Activated CD4-positive, alpha-beta memory T cell treated with anti-CD3 and anti-CD28 coated beads, Interleukin-2, amount 10 ng/mL, durations not matched to agents 7 days and 5 days (primary cell): ENCODE measurements at regions not wholly inside any gene's neighbourhood (a gene's known extent, or its start where the extent isn't known, plus 50 kb on each side); places are given as distances from the start of the nearest gene placed in this dataset.

Experiments used
- CTCF ChIA-PET: fragments of 350-600 bp; sonication (Branson Sonifier 250); formaldehyde crosslinking; loops from one replicate; lab custom pipeline; 2021; ENCODE audit warnings: antibody characterized with exemption, inconsistent platforms; lab: Charles Lee
- POLR2A ChIA-PET: fragments of 350-600 bp; sonication (Branson Sonifier 250); formaldehyde crosslinking; loops from one replicate; lab custom pipeline; 2021; ENCODE audit warnings: antibody characterized with exemption; lab: Charles Lee
- DNase-seq: peaks from one replicate; pipeline ENCODE4 v3.0.0-alpha.2; 2020
- H3K27ac Mint-ChIP-seq: one replicate; pipeline ENCODE4 v1.8.0; 2021; ENCODE audit warnings: mild to moderate bottlenecking, mixed read lengths
- H3K27me3 Mint-ChIP-seq: one replicate; pipeline ENCODE4 v1.8.0; 2021; ENCODE audit warnings: mixed read lengths
- H3K36me3 Mint-ChIP-seq: one replicate; pipeline ENCODE4 v1.8.0; 2021; ENCODE audit warnings: low read depth, mixed read lengths
- H3K4me1 Mint-ChIP-seq: one replicate; pipeline ENCODE4 v1.8.0; 2021; ENCODE audit warnings: mixed read lengths
- H3K4me3 Mint-ChIP-seq: one replicate; pipeline ENCODE4 v1.8.0; 2021; ENCODE audit warnings: mild to moderate bottlenecking, mixed read lengths
- H3K9me3 Mint-ChIP-seq: one replicate; pipeline ENCODE4 v1.8.0; 2021; ENCODE audit warnings: mixed read lengths

DNA sequence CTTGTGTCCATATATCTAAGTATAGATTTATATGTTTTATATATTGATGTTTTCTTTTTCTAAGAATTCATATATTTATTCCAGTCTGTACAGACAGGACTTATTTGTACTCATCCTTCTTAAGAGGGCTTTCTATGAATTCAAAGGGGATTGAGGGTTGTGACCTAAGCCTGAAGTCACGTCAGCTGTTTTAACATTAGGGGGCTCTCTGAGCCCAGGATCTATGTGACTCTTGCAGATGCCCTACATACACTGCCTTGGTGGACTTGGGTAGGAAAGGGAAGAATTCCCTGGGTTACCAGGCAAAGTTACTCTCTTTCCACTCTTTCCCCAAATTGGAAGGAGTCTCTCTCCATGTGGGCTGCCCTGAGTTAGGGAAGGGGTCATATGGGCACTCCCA lies 283.8 kb upstream of the DAB1 start:
- ChIA-PET POLR2A (no interaction called here), CTCF (no interaction called here)
- H3K4me3 Mint-ChIP-seq, result no peak overlapping the region
- no peaks in the 10 kb centered on the region for H3K9me3 Mint-ChIP-seq
- no peaks in the 10 kb centered on the region for H3K36me3 Mint-ChIP-seq
- H3K4me1 Mint-ChIP-seq, result no peaks in the 10 kb centered on the region
- no peak overlapping the region for H3K27ac Mint-ChIP-seq
- no peaks in the 10 kb centered on the region for H3K27me3 Mint-ChIP-seq
- DNase-seq, result no peak

GRCh38 chr1:57704811-57705210 lies 281.0 kb upstream of the DAB1 start:
- CTCF ChIA-PET, result no interaction called here
- no peaks in the 10 kb centered on the region for H3K27me3 Mint-ChIP-seq
- no peaks in the 10 kb centered on the region for H3K9me3 Mint-ChIP-seq
- no peak overlapping the region for H3K4me3 Mint-ChIP-seq
- no peak for DNase-seq
- H3K27ac Mint-ChIP-seq, result no peak overlapping the region
- POLR2A ChIA-PET, result no interaction called here
- H3K4me1 Mint-ChIP-seq, result no peaks in the 10 kb centered on the region
- H3K36me3 Mint-ChIP-seq, result no peaks in the 10 kb centered on the region

GRCh38 chr1:57704231-57704630 lies 280.4 kb upstream of the DAB1 start:
- no peak for DNase-seq
- Mint-ChIP-seq H3K27me3 (no peaks in the 10 kb centered on the region), H3K9me3 (no peaks in the 10 kb centered on the region), H3K36me3 (no peaks in the 10 kb centered on the region), H3K4me3 (no peak overlapping the region), H3K4me1 (no peaks in the 10 kb centered on the region), H3K27ac (no peak overlapping the region)
- ChIA-PET CTCF (no interaction called here), POLR2A (no interaction called here)

DNA sequence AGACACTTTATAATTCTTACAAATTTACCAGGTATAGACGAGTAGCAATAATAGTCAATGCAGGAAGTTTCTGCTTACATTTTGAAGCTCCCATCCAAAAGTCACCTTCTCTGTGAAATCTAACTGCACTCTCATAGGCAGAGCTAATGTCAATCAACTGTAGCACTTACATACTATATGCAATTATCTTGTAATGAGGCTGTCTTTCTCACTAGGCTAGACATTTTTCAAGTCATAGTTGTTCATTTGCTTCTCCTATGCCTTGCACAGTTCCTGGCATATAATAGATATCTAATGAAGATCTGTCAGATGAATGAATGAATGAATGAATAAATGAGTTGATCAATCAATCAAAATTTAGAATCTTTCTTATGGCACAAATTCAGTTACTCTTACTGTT lies 273.0 kb upstream of the DAB1 start:
- CTCF ChIA-PET, result no interaction called here
- H3K27ac Mint-ChIP-seq, result no peak overlapping the region
- no peaks in the 10 kb centered on the region for H3K4me1 Mint-ChIP-seq
- peaks cover 9% of the 10 kb centered on the region for H3K9me3 Mint-ChIP-seq
- no peaks in the 10 kb centered on the region for H3K27me3 Mint-ChIP-seq
- POLR2A ChIA-PET, result no interaction called here
- H3K4me3 Mint-ChIP-seq, result no peak overlapping the region
- H3K36me3 Mint-ChIP-seq, result no peaks in the 10 kb centered on the region
- DNase-seq, result no peak

GRCh38 chr1:57696043-57696442 lies 272.2 kb upstream of the DAB1 start:
- CTCF ChIA-PET, result no interaction called here
- no peak for DNase-seq
- POLR2A ChIA-PET, result no interaction called here
- Mint-ChIP-seq H3K4me1 (no peaks in the 10 kb centered on the region), H3K36me3 (no peaks in the 10 kb centered on the region), H3K27me3 (no peaks in the 10 kb centered on the region), H3K27ac (no peak overlapping the region), H3K9me3 (peaks cover 9% of the 10 kb centered on the region), H3K4me3 (no peak overlapping the region)

DNA sequence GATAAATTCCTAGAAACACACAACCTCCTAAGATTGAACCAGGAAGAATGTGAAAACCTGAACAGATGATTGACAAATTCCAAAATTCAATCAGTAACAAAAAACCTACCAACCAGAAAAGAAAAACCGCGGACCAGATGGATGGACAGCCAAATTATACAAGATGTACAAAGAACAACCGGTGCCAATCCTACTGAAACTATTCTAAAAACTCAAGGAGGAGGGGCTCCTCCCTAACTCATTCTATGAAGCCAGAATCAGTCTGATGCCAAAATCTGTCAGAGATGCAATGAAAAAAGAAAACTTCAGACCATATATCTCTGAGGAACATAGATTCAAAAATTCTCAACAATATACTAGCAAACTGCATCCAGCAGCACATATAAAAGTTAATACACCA lies 262.4 kb upstream of the DAB1 start:
- Mint-ChIP-seq H3K4me1 (no peaks in the 10 kb centered on the region), H3K9me3 (peaks cover 2% of the 10 kb centered on the region), H3K4me3 (no peak overlapping the region), H3K36me3 (no peaks in the 10 kb centered on the region), H3K27me3 (no peaks in the 10 kb centered on the region), H3K27ac (no peak overlapping the region)
- POLR2A ChIA-PET, result no interaction called here
- CTCF ChIA-PET, result no interaction called here
- DNase-seq, result no peak

DNA sequence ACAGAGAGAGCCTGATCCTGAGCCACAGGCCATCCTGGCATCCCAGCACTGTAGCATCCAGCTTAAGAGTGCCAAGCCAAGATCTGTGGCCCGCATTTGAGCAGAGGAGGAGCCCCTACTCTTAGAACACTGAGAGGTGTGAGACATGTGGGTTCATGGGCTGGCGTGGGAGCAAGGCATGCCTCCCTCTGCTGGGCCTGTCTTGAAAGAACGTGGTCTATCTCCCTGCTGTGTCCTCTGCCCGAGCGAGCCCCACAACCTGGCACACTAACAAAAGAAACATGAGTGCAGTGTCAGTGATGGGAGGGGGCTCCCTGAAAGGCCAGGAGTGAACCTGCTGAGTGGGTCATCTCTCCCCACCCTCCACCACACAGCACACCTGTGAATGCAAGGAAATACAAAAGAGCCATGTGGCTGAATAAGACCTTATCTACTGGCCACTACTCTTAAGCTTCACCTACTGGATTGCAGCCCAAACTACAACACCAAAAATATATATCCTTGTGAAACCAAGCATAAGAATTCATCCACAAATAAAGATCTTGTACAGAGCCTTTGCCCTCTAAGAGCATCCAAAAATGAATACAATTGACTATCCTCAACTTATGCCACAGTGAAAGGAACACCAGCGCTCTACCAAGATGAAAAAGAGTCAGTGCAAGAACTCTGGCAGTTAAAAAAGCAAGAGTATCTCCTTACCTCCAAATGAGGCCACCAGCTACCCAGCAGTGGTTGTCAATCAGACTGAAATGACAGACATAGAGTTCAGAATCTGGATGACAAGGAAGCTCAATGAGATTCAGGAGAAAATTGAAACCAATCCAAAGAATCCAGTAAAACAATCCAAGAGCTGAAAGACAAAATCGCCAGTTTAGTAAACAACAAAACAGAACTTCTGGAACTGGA lies 259.4 kb upstream of the DAB1 start:
- H3K36me3 Mint-ChIP-seq, result no peaks in the 10 kb centered on the region
- no peaks in the 10 kb centered on the region for H3K27me3 Mint-ChIP-seq
- no peaks in the 10 kb centered on the region for H3K4me1 Mint-ChIP-seq
- no peak for DNase-seq
- H3K27ac Mint-ChIP-seq, result no peak overlapping the region
- no peak overlapping the region for H3K4me3 Mint-ChIP-seq
- CTCF ChIA-PET, result no interaction called here
- POLR2A ChIA-PET, result no interaction called here
- H3K9me3 Mint-ChIP-seq, result peaks cover 3% of the 10 kb centered on the region

DNA sequence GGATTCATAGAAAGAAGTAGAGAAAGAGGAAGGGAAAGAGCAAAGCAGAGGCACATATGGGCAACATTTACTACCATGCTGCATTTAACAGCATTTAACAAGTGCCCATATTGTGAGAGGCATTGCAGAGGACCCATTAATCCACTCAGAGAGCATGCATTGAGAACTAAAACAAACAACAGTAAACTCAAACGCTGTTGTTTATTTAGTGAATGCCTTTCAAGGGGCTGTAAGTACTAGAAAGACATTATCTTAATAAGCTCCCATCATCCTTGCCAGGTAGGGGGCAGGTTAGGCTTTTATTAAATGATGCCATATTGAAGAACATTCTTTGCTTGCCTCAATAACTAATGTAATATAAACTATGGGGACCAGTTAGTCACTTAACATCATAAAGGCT lies 254.3 kb upstream of the DAB1 start:
- peaks cover 3% of the 10 kb centered on the region for H3K9me3 Mint-ChIP-seq
- no peaks in the 10 kb centered on the region for H3K36me3 Mint-ChIP-seq
- no peaks in the 10 kb centered on the region for H3K27me3 Mint-ChIP-seq
- no peak for DNase-seq
- H3K4me3 Mint-ChIP-seq, result no peak overlapping the region
- ChIA-PET CTCF (no interaction called here), POLR2A (no interaction called here)
- no peak overlapping the region for H3K27ac Mint-ChIP-seq
- H3K4me1 Mint-ChIP-seq, result no peaks in the 10 kb centered on the region

DNA sequence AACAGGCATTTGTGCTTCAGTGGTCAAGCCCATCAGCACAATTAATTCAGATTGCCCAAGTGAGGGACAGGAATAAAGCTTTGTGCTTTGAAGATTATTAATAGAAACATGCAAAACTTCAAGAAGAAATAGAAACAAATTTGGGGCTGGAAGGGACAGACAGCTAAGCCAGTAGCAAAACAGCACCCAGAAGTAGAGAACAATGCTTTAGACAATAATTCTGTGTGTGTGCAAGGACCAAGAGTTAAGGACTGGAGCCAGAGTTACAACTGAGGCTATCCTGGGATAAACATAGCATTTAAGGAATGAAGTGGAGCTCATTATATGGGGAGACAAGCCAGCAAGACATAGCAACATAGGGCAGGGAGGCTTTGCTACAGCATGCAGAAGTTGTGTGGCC lies 251.9 kb upstream of the DAB1 start:
- no peak for DNase-seq
- Mint-ChIP-seq H3K4me3 (no peak overlapping the region), H3K9me3 (peaks cover 2% of the 10 kb centered on the region), H3K27ac (no peak overlapping the region), H3K4me1 (no peaks in the 10 kb centered on the region), H3K27me3 (no peaks in the 10 kb centered on the region), H3K36me3 (no peaks in the 10 kb centered on the region)
- ChIA-PET POLR2A (no interaction called here), CTCF (no interaction called here)

DNA sequence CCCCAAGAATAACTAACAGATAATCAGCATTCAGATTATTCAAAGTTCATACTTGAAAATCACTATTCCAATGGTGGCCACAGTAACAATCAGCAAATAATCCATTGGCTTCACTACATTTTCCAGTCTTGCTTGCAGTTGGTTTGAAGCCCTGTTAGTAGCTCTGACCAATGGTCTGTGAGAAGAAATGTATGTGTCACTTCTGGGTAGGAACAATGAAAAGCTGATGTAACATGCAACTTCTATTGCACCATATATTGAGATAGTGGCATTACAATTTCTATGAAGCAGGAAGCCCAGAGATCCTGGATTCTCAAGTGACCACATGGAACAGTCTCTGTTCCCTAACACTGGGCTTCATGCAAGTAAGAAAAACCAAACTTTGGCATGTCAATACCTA lies 250.9 kb upstream of the DAB1 start:
- H3K9me3 Mint-ChIP-seq, result no peaks in the 10 kb centered on the region
- CTCF ChIA-PET, result no interaction called here
- H3K4me1 Mint-ChIP-seq, result no peaks in the 10 kb centered on the region
- H3K36me3 Mint-ChIP-seq, result no peaks in the 10 kb centered on the region
- H3K27me3 Mint-ChIP-seq, result no peaks in the 10 kb centered on the region
- no peak overlapping the region for H3K27ac Mint-ChIP-seq
- POLR2A ChIA-PET, result no interaction called here
- no peak overlapping the region for H3K4me3 Mint-ChIP-seq
- no peak for DNase-seq

DNA sequence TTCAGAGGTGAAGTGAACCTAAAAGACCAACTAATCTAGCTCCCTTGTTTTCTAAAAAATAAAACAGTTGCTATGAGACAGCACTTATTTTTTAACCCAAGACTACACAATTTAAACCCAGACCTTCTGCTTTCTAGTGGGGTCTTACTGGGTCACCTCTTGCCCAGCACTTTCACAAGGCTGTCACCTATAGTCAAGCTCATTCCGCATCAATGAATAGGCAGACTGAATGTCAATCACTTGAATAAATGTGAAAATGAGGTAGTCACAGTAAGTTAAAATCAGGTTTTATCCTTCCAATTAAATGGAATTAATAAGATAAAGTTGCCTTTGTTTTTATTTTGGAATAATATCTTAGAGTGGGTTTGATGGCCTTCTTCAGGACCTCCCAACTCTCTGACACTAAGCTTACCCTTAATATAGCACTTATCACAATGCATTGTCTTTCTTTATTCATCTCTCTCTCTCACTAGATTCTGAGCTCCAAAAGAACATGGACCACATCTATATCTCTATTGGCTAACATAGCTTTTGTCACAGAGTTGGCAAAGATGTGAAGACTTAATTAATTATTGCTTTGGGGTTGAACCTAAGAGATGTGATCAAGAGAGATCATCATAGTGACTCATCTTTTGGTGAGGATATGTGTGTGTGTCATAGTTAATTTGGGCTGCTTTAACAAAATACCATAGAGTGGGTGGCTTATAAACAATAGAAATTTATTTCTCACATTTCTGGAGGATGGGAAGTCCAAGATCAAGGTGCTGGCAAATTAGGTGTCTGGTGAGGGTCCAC lies 248.7 kb upstream of the DAB1 start:
- Mint-ChIP-seq H3K4me1 (no peaks in the 10 kb centered on the region), H3K9me3 (no peaks in the 10 kb centered on the region), H3K4me3 (no peak overlapping the region), H3K27me3 (no peaks in the 10 kb centered on the region), H3K36me3 (no peaks in the 10 kb centered on the region), H3K27ac (no peak overlapping the region)
- CTCF ChIA-PET, result no interaction called here
- POLR2A ChIA-PET, result no interaction called here
- no peak for DNase-seq

DNA sequence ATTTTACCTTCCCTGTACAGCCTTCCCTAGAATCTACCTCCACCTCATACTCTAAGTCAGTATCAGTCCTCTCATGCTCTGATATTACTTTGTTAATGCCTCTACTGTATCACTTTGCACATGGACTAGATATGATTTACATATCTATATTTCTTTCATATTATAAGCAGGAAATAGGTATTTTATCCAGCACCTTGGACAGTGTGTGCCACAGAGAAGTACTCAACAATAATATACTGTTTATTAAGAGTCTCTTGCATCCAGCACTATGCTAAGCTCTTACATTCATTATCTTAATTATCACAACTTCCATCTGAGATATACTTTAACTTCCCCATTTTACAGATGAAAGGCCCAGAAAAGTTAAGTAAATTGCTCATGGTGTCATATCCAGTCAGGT lies 247.9 kb upstream of the DAB1 start:
- Mint-ChIP-seq H3K4me3 (no peak overlapping the region), H3K4me1 (no peaks in the 10 kb centered on the region), H3K9me3 (no peaks in the 10 kb centered on the region), H3K27ac (no peak overlapping the region), H3K36me3 (no peaks in the 10 kb centered on the region), H3K27me3 (no peaks in the 10 kb centered on the region)
- POLR2A ChIA-PET, result no interaction called here
- CTCF ChIA-PET, result no interaction called here
- no peak for DNase-seq

DNA sequence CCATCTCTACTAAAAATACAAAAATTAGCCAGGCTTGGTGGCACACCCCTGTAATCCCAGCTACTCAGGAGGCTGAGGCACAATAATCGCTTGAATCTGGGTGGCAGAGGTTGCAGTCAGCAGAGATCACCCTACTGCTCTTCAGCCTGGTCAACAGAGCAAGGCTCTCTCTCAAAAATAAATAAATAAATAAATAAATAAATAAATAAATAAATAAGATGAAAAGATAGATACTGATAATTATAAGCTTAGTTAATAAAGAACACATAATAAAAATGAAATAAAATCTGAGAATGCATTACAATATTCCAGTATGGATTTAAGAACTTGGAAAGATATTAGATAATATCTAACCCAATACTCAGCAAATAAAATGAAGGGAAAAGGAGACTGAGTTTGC lies 235.9 kb upstream of the DAB1 start:
- Mint-ChIP-seq H3K4me1 (no peaks in the 10 kb centered on the region), H3K36me3 (no peaks in the 10 kb centered on the region), H3K27me3 (no peaks in the 10 kb centered on the region), H3K27ac (no peak overlapping the region), H3K4me3 (no peak overlapping the region), H3K9me3 (no peaks in the 10 kb centered on the region)
- no peak for DNase-seq
- POLR2A ChIA-PET, result no interaction called here
- CTCF ChIA-PET, result no interaction called here

DNA sequence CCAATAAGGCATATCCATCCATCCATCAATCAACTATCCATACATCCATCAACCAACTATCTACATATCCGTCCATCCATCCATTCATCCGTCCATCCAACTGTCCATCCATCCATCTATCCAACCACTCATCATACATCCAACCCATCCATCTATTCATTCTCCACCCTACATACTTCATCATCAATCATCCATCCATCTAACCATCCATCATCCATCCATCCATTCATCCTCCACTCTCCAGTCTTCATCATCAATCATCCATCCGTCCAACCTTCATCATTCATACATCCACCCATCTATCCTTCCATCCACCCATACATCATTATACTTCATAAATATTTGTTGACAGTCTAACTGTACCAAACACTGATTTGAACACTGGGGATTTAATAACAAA lies 231.3 kb upstream of the DAB1 start:
- ChIA-PET POLR2A (no interaction called here), CTCF (no interaction called here)
- no peak overlapping the region for H3K4me3 Mint-ChIP-seq
- no peak for DNase-seq
- no peak overlapping the region for H3K27ac Mint-ChIP-seq
- no peaks in the 10 kb centered on the region for H3K27me3 Mint-ChIP-seq
- no peaks in the 10 kb centered on the region for H3K9me3 Mint-ChIP-seq
- no peaks in the 10 kb centered on the region for H3K4me1 Mint-ChIP-seq
- H3K36me3 Mint-ChIP-seq, result no peaks in the 10 kb centered on the region
